ENCODE measurements at regions not wholly inside any gene's neighbourhood (a gene's known extent, or its start where the extent isn't known, plus 50 kb on each side); places are given as distances from the start of the nearest gene placed in this dataset.

DNA sequence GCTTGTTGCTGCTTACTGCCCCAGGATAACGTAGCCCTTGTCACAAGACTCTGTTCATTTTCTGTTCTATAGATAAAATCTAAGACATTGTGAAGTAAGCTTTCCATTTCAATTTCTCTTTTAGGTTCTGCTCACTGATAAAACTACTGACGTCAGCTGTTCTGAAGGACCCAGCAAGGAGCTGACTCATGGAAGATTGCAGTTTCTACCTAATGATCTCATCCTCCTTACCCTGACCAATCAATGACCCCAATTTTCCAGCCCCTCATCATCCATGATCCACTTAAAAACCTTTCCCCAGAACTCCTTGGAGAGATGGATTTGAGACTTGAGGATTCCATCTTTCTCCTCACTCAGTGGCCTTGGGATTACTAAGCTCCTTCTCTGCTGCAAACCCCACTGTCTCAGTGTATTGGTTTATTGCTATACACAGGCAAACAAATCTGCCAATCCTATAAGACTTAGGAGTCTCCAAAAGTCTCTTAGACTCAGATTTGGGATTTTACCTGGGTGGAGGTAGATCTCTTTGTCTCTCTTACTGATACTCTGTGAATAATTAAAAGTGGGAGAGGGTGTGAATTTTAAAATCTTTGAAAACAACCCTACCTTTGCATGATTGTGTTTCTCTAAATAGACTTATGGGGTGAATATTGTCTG is 109.2 kb upstream of the TRIM24 start:
- Histone ChIP-seq H3K4ac (ENCODE audit: low read depth, low read length) (no peak overlapping the region), H3K36me3 (ENCODE audit: control insufficient read depth, insufficient read depth, low read length) (no peaks in the 10 kb centered on the region), H2BK5ac (ENCODE audit: low read depth, low read length, poor library complexity, severe bottlenecking) (no peak overlapping the region), H3K23ac (ENCODE audit: low read depth, low read length) (no peak overlapping the region), H3K9me1 (ENCODE audit: insufficient read depth, low read length) (no peaks in the 10 kb centered on the region), H3K27me3 (ENCODE audit: control insufficient read depth, insufficient read depth, low read length) (no peaks in the 10 kb centered on the region), H4K91ac (ENCODE audit: insufficient read depth, low read depth, low read length) (no peak overlapping the region), H3K9me3 (ENCODE audit: control insufficient read depth, insufficient read depth, low read length) (peaks cover 9% of the 10 kb centered on the region), H2AK5ac (ENCODE audit: low read depth, low read length) (no peak overlapping the region), H2AK9ac (replicated peaks; ENCODE audit: low read depth, low read length, poor library complexity) (no peak overlapping the region), H2BK15ac (ENCODE audit: low read depth, low read length) (no peak overlapping the region), H3K9ac (ENCODE audit: low read depth, low read length) (no peak overlapping the region), H3K14ac (replicated peaks; ENCODE audit: low read depth, low read length) (no peak overlapping the region), H2BK120ac (ENCODE audit: low read depth, low read length) (no peak overlapping the region), H3K79me1 (ENCODE audit: low read depth in 1 of 2, low read length in 2 of 2) (no peaks in the 10 kb centered on the region), H3K18ac (ENCODE audit: low read depth, low read length) (no peak overlapping the region), H2AFZ (replicated peaks; ENCODE audit: low read length, poor library complexity) (no peak overlapping the region), H3K27ac (ENCODE audit: insufficient read depth, low read length) (no peak overlapping the region), H4K5ac (ENCODE audit: low read depth, low read length) (no peak overlapping the region), H4K8ac (ENCODE audit: low read depth in 2 of 2, low read length in 2 of 2) (no peak overlapping the region), H4K20me1 (ENCODE audit: insufficient read depth, low read length) (no peaks in the 10 kb centered on the region), H2BK20ac (ENCODE audit: low read depth, low read length) (no peak overlapping the region), H3K4me1 (ENCODE audit: control insufficient read depth, insufficient read depth, low read length) (no peaks in the 10 kb centered on the region), H3K56ac (ENCODE audit: extremely low read depth, insufficient read depth, low read length) (no peak overlapping the region), H3K4me3 (ENCODE audit: insufficient read depth, low read depth, low read length) (no peak overlapping the region), H3K4me2 (ENCODE audit: low read depth, low read length) (no peak overlapping the region)
- in situ Hi-C loops (cut with MboI; ENCODE audit: low sequenced_read_pairs) (no loop called here), intact Hi-C loops (cut with micrococcal nuclease) (no loop called here), dilution Hi-C loops (cut with HindIII; ENCODE audit: low sequenced_read_pairs, unreplicated experiment) (no loop called here)
- ChIA-PET CTCF (no interaction called here), POLR2A (ENCODE audit: unreplicated experiment) (no interaction called here)
- no TSS peak for BruUV-seq (replicated peaks)
- peak; percentile 36; the same call in 1 of the 2 replicates for TF ChIP-seq MAFK (IDR thresholded peaks at IDR 0.05; ENCODE audit: low read depth, low read length)
- no peak for TF ChIP-seq CHD1 (IDR thresholded peaks at IDR 0.05; ENCODE audit: low read depth, low read length)
- ATAC-seq (ENCODE audit: low read depth) (no peak), DNase-seq (no peak)
- WGBS, 2 experiments (ENCODE audit: extremely low coverage in 2 of 2, insufficient read length in 1 of 2): 83% methylated on average over 1 of the region's 2 CpGs; no CpG with 5 or more reads in 1 of the 2 experiments

All from IMR-90 (cell line).